Thoracic aorta (tissue), 2 donors: ENCODE measurements at regions not wholly inside any gene's neighbourhood (a gene's known extent, or its start where the extent isn't known, plus 50 kb on each side); places are given as distances from the start of the nearest gene placed in this dataset.
"Not testable (repeated sequence)": the region's sequence is repeated elsewhere in the genome, so short reads cannot be mapped to it uniquely, and the experiment has no call there.

Experiments
- ATAC-seq: fragments of 150-250 bp; one replicate; pipeline ENCODE4 v1.8.0; 2017; ENCODE audit warnings: low read depth; ENCODE audit not compliant: insufficient number of reproducible peaks, low FRiP score
- DNase-seq: peaks from one replicate; pipeline ENCODE4 v3.0.0-alpha.2; 2020; ENCODE audit warnings: low spot score
- H3K27ac ChIP-seq, 2 donors: fragments of 200-600 bp; sonication (generic); 1 replicate in 1 of 2; 2 replicates in 1 of 2; pipeline ENCODE4 v1.5.1; 2016; ENCODE audit warnings: mild to moderate bottlenecking in 2 of 2, moderate library complexity in 2 of 2
- H3K27me3 ChIP-seq: fragments of 200-600 bp; sonication (generic); replicated peaks from 2 replicates; pipeline ENCODE4 v1.6.0; 2016; ENCODE audit warnings: mild to moderate bottlenecking; ENCODE audit not compliant: insufficient read depth
- H3K36me3 ChIP-seq: fragments of 200-600 bp; sonication (generic); one replicate; pipeline ENCODE4 v1.5.1; 2016
- H3K4me1 ChIP-seq, 2 donors: fragments of 200-600 bp; sonication (generic); 1 replicate in 1 of 2; 2 replicates in 1 of 2; pipeline versions ENCODE4 v1.5.1 to v1.6.0; 2016; ENCODE audit warnings: low read depth in 2 of 2, mild to moderate bottlenecking in 1 of 2; ENCODE audit not compliant: control insufficient read depth in 1 of 2
- H3K4me3 ChIP-seq: fragments of 200-600 bp; sonication (generic); 2 replicates; pipeline ENCODE4 v1.5.1; 2016; ENCODE audit warnings: mild to moderate bottlenecking
- H3K9me3 ChIP-seq: fragments of 200-600 bp; sonication (generic); 2 replicates; pipeline ENCODE4 v1.5.1; 2016
- CTCF ChIP-seq: fragments of 200-600 bp; sonication (generic); IDR thresholded peaks from one replicate; pipeline ENCODE4 v1.5.1; 2019; ENCODE audit warnings: antibody characterized with exemption

GRCh38 chr1:5140136-5140535 is 485.7 kb downstream of the AJAP1 start:
- no peak for ATAC-seq
- H3K4me3 ChIP-seq = no peak overlapping the region
- no peaks in the 10 kb centered on the region for H3K27me3 ChIP-seq
- H3K4me1 ChIP-seq = no peaks in the 10 kb centered on the region
- TF ChIP-seq CTCF = no peak
- H3K36me3 ChIP-seq = no peaks in the 10 kb centered on the region
- no peak overlapping the region for H3K27ac ChIP-seq
- H3K9me3 ChIP-seq = no peaks in the 10 kb centered on the region
- no peak for DNase-seq

DNA sequence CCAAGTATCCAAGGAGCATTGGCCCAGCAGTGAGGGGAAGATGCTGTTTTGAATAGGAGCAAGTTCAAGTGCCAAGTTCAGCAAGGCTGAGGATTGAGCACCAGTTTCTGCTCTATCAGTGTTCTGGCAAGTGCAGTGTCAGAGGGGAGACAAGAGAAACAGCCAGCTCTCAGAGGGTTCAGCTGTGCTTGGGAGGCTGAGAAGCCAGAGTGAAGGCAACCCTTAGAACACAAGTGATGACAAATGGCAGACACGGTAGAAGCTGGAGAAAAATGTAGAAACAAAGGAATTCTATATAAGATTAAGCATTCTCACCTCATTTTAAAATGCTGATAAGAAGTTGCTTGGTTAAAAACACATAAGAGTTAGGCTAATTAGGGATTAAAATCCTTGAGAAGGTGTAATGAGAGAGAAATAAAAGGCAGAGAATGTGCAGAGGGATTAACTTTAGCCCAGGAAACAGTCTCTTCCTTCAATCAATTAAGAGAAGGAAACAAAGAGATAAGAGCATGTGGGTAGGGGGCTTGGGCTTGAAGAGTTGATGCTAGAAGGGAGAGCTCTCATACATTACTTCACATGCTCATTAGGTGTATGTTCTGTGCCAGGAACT is 475.4 kb downstream of the AJAP1 start:
- TF ChIP-seq CTCF = no peak
- H3K9me3 ChIP-seq = no peaks in the 10 kb centered on the region
- ATAC-seq (no peak), DNase-seq (no peak)
- no peaks in the 10 kb centered on the region for H3K27me3 ChIP-seq
- no peaks in the 10 kb centered on the region for H3K4me1 ChIP-seq
- no peak overlapping the region for H3K4me3 ChIP-seq
- no peaks in the 10 kb centered on the region for H3K36me3 ChIP-seq
- no peak overlapping the region for H3K27ac ChIP-seq

GRCh38 chr1:5125208-5125607 is 470.8 kb downstream of the AJAP1 start:
- no peak overlapping the region for H3K27ac ChIP-seq
- H3K27me3 ChIP-seq = no peaks in the 10 kb centered on the region
- H3K9me3 ChIP-seq = no peaks in the 10 kb centered on the region
- H3K4me1 ChIP-seq = no peaks in the 10 kb centered on the region
- ATAC-seq (no peak), DNase-seq (no peak)
- H3K36me3 ChIP-seq = no peaks in the 10 kb centered on the region
- H3K4me3 ChIP-seq = no peak overlapping the region
- TF ChIP-seq CTCF = no peak

- no peak for ATAC-seq
- no peak overlapping the region for H3K4me3 ChIP-seq
- no peaks in the 10 kb centered on the region for H3K36me3 ChIP-seq
- no peaks in the 10 kb centered on the region for H3K9me3 ChIP-seq
- no peak for TF ChIP-seq CTCF
- no peaks in the 10 kb centered on the region for H3K4me1 ChIP-seq
- no peak for DNase-seq
- no peak overlapping the region for H3K27ac ChIP-seq
- no peaks in the 10 kb centered on the region for H3K27me3 ChIP-seq
These were observed 466.1 kb downstream of the AJAP1 start for GRCh38 chr1:5120559-5120958.

GRCh38 chr1:5119366-5120234 is 465.2 kb downstream of the AJAP1 start:
- TF ChIP-seq CTCF = no peak

DNA sequence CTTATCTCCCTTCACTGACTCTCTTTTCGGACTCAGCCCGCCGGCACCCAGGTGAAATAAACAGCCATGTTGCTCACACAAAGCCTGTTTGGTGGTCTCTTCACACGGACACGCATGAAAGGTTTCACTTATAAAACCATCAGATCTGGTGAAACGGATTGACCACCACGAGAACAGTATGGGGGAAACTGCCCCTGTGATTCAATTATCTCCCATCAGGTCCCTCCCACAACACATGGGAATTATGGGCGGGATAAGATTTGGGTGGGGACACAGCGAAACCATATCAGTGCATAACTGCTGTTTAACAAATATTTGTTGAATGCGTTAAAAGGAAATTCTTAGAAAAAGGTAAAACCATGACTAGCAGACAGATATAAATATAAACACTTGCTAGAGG is 464.4 kb downstream of the AJAP1 start:
- not testable (repeated sequence) for DNase-seq, H3K27me3 ChIP-seq, ATAC-seq, H3K36me3 ChIP-seq, H3K4me3 ChIP-seq, H3K9me3 ChIP-seq, H3K27ac ChIP-seq, H3K4me1 ChIP-seq

More at GRCh38 chr1:5119366-5120234, 465.2 kb downstream of the AJAP1 start:
- ATAC-seq = no peak
- DNase-seq = no peak
- no peaks in the 10 kb centered on the region for H3K27me3 ChIP-seq
- H3K9me3 ChIP-seq = no peaks in the 10 kb centered on the region
- H3K4me1 ChIP-seq = no peaks in the 10 kb centered on the region
- no peaks in the 10 kb centered on the region for H3K36me3 ChIP-seq
- H3K4me3 ChIP-seq = no peak overlapping the region
- no peak overlapping the region for H3K27ac ChIP-seq

- H3K27me3 ChIP-seq, H3K27ac ChIP-seq, ATAC-seq, DNase-seq, H3K36me3 ChIP-seq, H3K4me3 ChIP-seq, H3K4me1 ChIP-seq, H3K9me3 ChIP-seq: not testable (repeated sequence)
These were observed 463.9 kb downstream of the AJAP1 start for GRCh38 chr1:5118292-5118691.
